Tibial nerve (tissue), 4 donors: ENCODE measurements at regions not wholly inside any gene's neighbourhood (a gene's known extent, or its start where the extent isn't known, plus 50 kb on each side); places are given as distances from the start of the nearest gene placed in this dataset.
A peak's percentile ranks its signal among the peaks of the same experiment; 100 is the strongest.

Experiments used
- EP300 ChIP-seq, 2 donors: sonication (generic); formaldehyde crosslinking; IDR thresholded peaks; one replicate each; pipeline ENCODE4 v1.6.1; 2017; ENCODE audit warnings: antibody characterized with exemption in 2 of 2, mild to moderate bottlenecking in 1 of 2
- POLR2A ChIP-seq, 2 donors: fragments of 450-650 bp; IDR thresholded peaks; one replicate each; pipeline ENCODE4 v1.6.1; 2017; ENCODE audit warnings: antibody characterized with exemption in 2 of 2, mild to moderate bottlenecking in 2 of 2, moderate library complexity in 2 of 2
- TF ChIP-seq, protein P1 (sequence below), 5 experiments: fragments of 200-600 bp in 3 of 5; fragments of 450-650 bp in 2 of 5; sonication (generic) in 3 of 5; IDR thresholded peaks; one replicate each; pipeline ENCODE4 v1.5.1; 2016 to 2019; ENCODE audit warnings: antibody characterized with exemption in 5 of 5, mild to moderate bottlenecking in 3 of 5, moderate library complexity in 2 of 5

- TF ChIP-seq, protein P1, sequence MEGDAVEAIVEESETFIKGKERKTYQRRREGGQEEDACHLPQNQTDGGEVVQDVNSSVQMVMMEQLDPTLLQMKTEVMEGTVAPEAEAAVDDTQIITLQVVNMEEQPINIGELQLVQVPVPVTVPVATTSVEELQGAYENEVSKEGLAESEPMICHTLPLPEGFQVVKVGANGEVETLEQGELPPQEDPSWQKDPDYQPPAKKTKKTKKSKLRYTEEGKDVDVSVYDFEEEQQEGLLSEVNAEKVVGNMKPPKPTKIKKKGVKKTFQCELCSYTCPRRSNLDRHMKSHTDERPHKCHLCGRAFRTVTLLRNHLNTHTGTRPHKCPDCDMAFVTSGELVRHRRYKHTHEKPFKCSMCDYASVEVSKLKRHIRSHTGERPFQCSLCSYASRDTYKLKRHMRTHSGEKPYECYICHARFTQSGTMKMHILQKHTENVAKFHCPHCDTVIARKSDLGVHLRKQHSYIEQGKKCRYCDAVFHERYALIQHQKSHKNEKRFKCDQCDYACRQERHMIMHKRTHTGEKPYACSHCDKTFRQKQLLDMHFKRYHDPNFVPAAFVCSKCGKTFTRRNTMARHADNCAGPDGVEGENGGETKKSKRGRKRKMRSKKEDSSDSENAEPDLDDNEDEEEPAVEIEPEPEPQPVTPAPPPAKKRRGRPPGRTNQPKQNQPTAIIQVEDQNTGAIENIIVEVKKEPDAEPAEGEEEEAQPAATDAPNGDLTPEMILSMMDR (IDR thresholded peaks at IDR 0.05): no peak
- no peak for TF ChIP-seq POLR2A (IDR thresholded peaks at IDR 0.05)
- TF ChIP-seq EP300 (IDR thresholded peaks at IDR 0.05): peak in 1 of 2 donors; percentile 40
Observed at GRCh38 chr21:27269644-27270043, 302.8 kb upstream of the ADAMTS5 start.
